Astrocyte of the hippocampus (primary cell): ENCODE measurements at regions not wholly inside any gene's neighbourhood (a gene's known extent, or its start where the extent isn't known, plus 50 kb on each side); places are given as distances from the start of the nearest gene placed in this dataset.
A peak's percentile ranks its signal among the peaks of the same experiment; 100 is the strongest.

Source experiments
- DNase-seq: peaks from one replicate; pipeline ENCODE4 v3.0.0; 2011; ENCODE audit warnings: low read depth, low spot score

- no peak for DNase-seq
Measured at GRCh38 chr20:57927376-57927775, 217.6 kb upstream of the PMEPA1 start.

- DNase-seq, result peak; percentile 66
Measured at GRCh38 chr20:57922706-57923105, 212.9 kb upstream of the PMEPA1 start.

- DNase-seq, result no peak
Measured at GRCh38 chr20:57922083-57922482, 212.3 kb upstream of the PMEPA1 start.

- no peak for DNase-seq
Measured at GRCh38 chr20:57921676-57922075, 211.9 kb upstream of the PMEPA1 start.

- no peak for DNase-seq
Measured at GRCh38 chr20:57920971-57921370, 211.2 kb upstream of the PMEPA1 start.

- DNase-seq, result no peak
Measured at GRCh38 chr20:57919049-57919448, 209.2 kb upstream of the PMEPA1 start.

GRCh38 chr20:57918551-57918950 is 208.7 kb upstream of the PMEPA1 start:
- DNase-seq, result no peak

GRCh38 chr20:57914205-57914604 is 204.4 kb upstream of the PMEPA1 start:
- no peak for DNase-seq

GRCh38 chr20:57913156-57913930 is 203.5 kb upstream of the PMEPA1 start:
- no peak for DNase-seq

- DNase-seq, result no peak
Measured at GRCh38 chr20:57912227-57912582, 202.4 kb upstream of the PMEPA1 start.

GRCh38 chr20:57911512-57912226 is 201.9 kb upstream of the PMEPA1 start:
- no peak for DNase-seq

- no peak for DNase-seq
Measured at GRCh38 chr20:57910716-57911115, 200.9 kb upstream of the PMEPA1 start.

GRCh38 chr20:57909763-57910331 is 200.0 kb upstream of the PMEPA1 start:
- DNase-seq, result no peak

- no peak for DNase-seq
Measured at GRCh38 chr20:57908704-57909630, 199.2 kb upstream of the PMEPA1 start.

- DNase-seq, result no peak
Measured at GRCh38 chr20:57908226-57908625, 198.4 kb upstream of the PMEPA1 start.

- peak; percentile 30 for DNase-seq
Measured at GRCh38 chr20:57907131-57908000, 197.6 kb upstream of the PMEPA1 start.

GRCh38 chr20:57905448-57905847 is 195.6 kb upstream of the PMEPA1 start:
- DNase-seq, result no peak

GRCh38 chr20:57904314-57905105 is 194.7 kb upstream of the PMEPA1 start:
- no peak for DNase-seq

GRCh38 chr20:57902473-57902872 is 192.7 kb upstream of the PMEPA1 start:
- peak; percentile 91 for DNase-seq

- no peak for DNase-seq
Measured at GRCh38 chr20:57901526-57901925, 191.7 kb upstream of the PMEPA1 start.
